OCI-LY7 (cell line): ENCODE measurements at regions not wholly inside any gene's neighbourhood (a gene's known extent, or its start where the extent isn't known, plus 50 kb on each side); places are given as distances from the start of the nearest gene placed in this dataset.

Experiments
- BruUV-seq: library from RNA; stranded (reverse); fragments of 400-500 nt; replicated peaks from 2 replicates; lab custom pipeline; 2021; lab: Mats Ljungman, UMichigan
- CTCF ChIA-PET: fragments of 300-600 bp; sonication (Branson Sonifier 250); formaldehyde crosslinking; loops from one replicate; lab custom pipeline; 2022; ENCODE audit warnings: antibody characterized with exemption; ENCODE audit not compliant: unreplicated experiment; lab: Charles Lee
- POLR2A ChIA-PET: fragments of 300-600 bp; sonication (Branson Sonifier 250); formaldehyde crosslinking; loops from one replicate; lab custom pipeline; 2022; ENCODE audit warnings: antibody characterized with exemption; lab: Charles Lee
- DNase-seq: peaks from one replicate; pipeline ENCODE4 v3.0.0-alpha.2; 2015; ENCODE audit warnings: low spot score
- H2AFZ ChIP-seq: fragments of 200-600 bp; sonication (generic), shearing (Covaris generic); 2 replicates; pipeline ENCODE4 v1.6.1; 2014; ENCODE audit warnings: mild to moderate bottlenecking, antibody characterized with exemption, low read length, moderate library complexity
- H3K27ac ChIP-seq: fragments of 200-600 bp; sonication (generic); 2 replicates; pipeline ENCODE4 v1.5.1; 2014; ENCODE audit warnings: mixed run types, low read depth, mild to moderate bottlenecking, moderate library complexity, low read length, inconsistent platforms; ENCODE audit not compliant: poor library complexity, severe bottlenecking
- H3K36me3 ChIP-seq: fragments of 200-600 bp; sonication (generic); 2 replicates; pipeline ENCODE4 v1.6.1; 2014; ENCODE audit warnings: mild to moderate bottlenecking, antibody characterized with exemption, low read length, moderate library complexity, mixed read lengths; ENCODE audit not compliant: insufficient read depth
- H3K4me1 ChIP-seq: fragments of 200-600 bp; sonication (generic); 2 replicates; pipeline ENCODE4 v1.5.1; 2014; ENCODE audit warnings: mild to moderate bottlenecking, low read length; ENCODE audit not compliant: insufficient read depth, poor library complexity, severe bottlenecking
- H3K4me2 ChIP-seq: fragments of 200-600 bp; sonication (generic); 2 replicates; pipeline ENCODE4 v1.6.1; 2014; ENCODE audit warnings: mild to moderate bottlenecking, low read length
- H3K4me3 ChIP-seq: fragments of 200-600 bp; sonication (generic); 2 replicates; pipeline ENCODE4 v1.5.1; 2014; ENCODE audit warnings: mild to moderate bottlenecking, low read depth, low read length; ENCODE audit not compliant: poor library complexity, severe bottlenecking
- H3K79me2 ChIP-seq: fragments of 200-600 bp; sonication (generic); 2 replicates; pipeline ENCODE4 v1.6.1; 2016; ENCODE audit warnings: low read depth, mild to moderate bottlenecking, low read length, moderate library complexity, mixed read lengths; ENCODE audit not compliant: insufficient read depth
- H3K9me2 ChIP-seq: fragments of 200-600 bp; sonication (generic); 2 replicates; pipeline ENCODE4 v1.6.1; 2016; ENCODE audit warnings: mild to moderate bottlenecking, low read length, mixed read lengths; ENCODE audit not compliant: insufficient read depth
- H3K9me3 ChIP-seq: fragments of 200-600 bp; sonication (generic); 2 replicates; pipeline ENCODE4 v1.6.1; 2014; ENCODE audit warnings: mild to moderate bottlenecking, mixed run types, low read length, mixed read lengths
- H4K20me1 ChIP-seq: fragments of 200-600 bp; sonication (generic); 2 replicates; pipeline ENCODE4 v1.6.1; 2014; ENCODE audit warnings: mild to moderate bottlenecking, antibody characterized with exemption, low read length, moderate library complexity, mixed read lengths; ENCODE audit not compliant: insufficient read depth
- EZH2phosphoT487 ChIP-seq: fragments of 200-600 bp; sonication (generic); IDR thresholded peaks from 2 replicates; pipeline ENCODE4 v1.6.1; 2018; ENCODE audit warnings: low read depth, borderline replicate concordance, mild to moderate bottlenecking, mixed run types, antibody characterized with exemption, low read length, moderate library complexity, mixed read lengths
- intact Hi-C: fragments of 100-400 bp; cut with micrococcal nuclease; formaldehyde crosslinking; loops from one replicate; pipeline ENCODE4 v1.10.0; 2022; ENCODE audit not compliant: unreplicated experiment
- TF ChIP-seq, protein P1 (sequence below): fragments of 200-600 bp; sonication (generic); conservative IDR thresholded peaks from 2 replicates; pipeline ENCODE4 v1.5.1; 2014; ENCODE audit warnings: mild to moderate bottlenecking, antibody characterized with exemption, low read length, moderate library complexity, mixed read lengths

DNA sequence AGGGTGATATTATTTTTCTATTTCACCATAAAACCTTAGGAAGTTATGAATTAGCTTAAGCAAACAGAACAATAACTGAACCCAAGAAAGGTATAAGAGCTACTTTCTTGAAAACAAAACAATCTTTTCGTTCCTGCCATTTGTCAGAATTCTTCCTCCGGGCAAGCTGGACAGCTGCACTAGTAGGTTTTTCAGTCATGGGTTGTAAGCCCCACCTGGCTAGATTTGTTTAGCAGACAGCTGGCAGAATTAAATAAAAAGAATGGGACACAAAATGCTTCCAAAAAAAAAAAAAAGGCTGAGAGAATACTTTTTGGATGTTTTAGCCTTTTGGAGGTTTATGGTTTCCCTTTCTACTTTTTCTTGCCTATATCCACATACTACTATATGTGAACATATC, 694.1 kb downstream of the ARHGAP15 start:
- Histone ChIP-seq H3K9me3 (no peaks in the 10 kb centered on the region), H3K4me1 (no peaks in the 10 kb centered on the region), H3K4me3 (no peak overlapping the region), H3K4me2 (no peak overlapping the region), H3K9me2 (no peaks in the 10 kb centered on the region), H2AFZ (no peak overlapping the region), H3K27ac (no peak overlapping the region), H3K36me3 (no peaks in the 10 kb centered on the region), H4K20me1 (no peaks in the 10 kb centered on the region), H3K79me2 (no peaks in the 10 kb centered on the region)
- ChIA-PET POLR2A (interaction anchor here (0.6 to 1.2 kb wide), 10 partner anchors 10 to 1321 kb away, joined by 3 to 8 read pairs (median 4); no protein-coding TSS in a partner anchor), CTCF (no interaction called here)
- no peak for DNase-seq
- BruUV-seq, result no TSS peak
- intact Hi-C loops, result no loop called here
- TF ChIP-seq EZH2phosphoT487, result no peak
- TF ChIP-seq, protein P1, sequence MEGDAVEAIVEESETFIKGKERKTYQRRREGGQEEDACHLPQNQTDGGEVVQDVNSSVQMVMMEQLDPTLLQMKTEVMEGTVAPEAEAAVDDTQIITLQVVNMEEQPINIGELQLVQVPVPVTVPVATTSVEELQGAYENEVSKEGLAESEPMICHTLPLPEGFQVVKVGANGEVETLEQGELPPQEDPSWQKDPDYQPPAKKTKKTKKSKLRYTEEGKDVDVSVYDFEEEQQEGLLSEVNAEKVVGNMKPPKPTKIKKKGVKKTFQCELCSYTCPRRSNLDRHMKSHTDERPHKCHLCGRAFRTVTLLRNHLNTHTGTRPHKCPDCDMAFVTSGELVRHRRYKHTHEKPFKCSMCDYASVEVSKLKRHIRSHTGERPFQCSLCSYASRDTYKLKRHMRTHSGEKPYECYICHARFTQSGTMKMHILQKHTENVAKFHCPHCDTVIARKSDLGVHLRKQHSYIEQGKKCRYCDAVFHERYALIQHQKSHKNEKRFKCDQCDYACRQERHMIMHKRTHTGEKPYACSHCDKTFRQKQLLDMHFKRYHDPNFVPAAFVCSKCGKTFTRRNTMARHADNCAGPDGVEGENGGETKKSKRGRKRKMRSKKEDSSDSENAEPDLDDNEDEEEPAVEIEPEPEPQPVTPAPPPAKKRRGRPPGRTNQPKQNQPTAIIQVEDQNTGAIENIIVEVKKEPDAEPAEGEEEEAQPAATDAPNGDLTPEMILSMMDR, result no peak

DNA sequence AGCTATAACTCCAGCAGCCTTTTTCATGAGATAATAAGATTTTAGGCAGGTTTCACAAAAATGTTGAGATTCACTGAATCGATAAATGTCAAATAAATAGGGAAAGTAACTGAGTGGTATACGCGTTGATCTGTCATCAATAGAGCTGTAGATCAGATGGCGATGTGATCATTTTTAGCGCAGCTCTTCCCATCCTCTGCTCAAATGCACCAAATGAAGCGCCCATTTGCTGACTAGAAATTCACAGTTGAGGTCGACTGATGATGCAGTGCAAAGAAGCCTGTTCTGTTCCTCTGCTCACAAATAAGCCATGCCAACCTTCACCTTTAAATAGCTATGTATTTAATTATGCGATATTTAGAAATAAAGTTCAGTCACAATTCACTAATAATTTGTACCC, 693.5 kb downstream of the ARHGAP15 start:
- no peak overlapping the region for H2AFZ ChIP-seq
- no peaks in the 10 kb centered on the region for H4K20me1 ChIP-seq
- H3K36me3 ChIP-seq, result no peaks in the 10 kb centered on the region
- no peak overlapping the region for H3K4me3 ChIP-seq
- TF ChIP-seq, protein P1, result no peak
- H3K9me2 ChIP-seq, result no peaks in the 10 kb centered on the region
- H3K4me2 ChIP-seq, result no peak overlapping the region
- intact Hi-C loops, result no loop called here
- no peaks in the 10 kb centered on the region for H3K9me3 ChIP-seq
- no peaks in the 10 kb centered on the region for H3K4me1 ChIP-seq
- no peak overlapping the region for H3K27ac ChIP-seq
- DNase-seq, result no peak
- ChIA-PET POLR2A (interaction anchor here (0.6 to 1.2 kb wide), 7 partner anchors 9 to 1322 kb away, joined by 3 to 5 read pairs (median 3); no protein-coding TSS in a partner anchor), CTCF (no interaction called here)
- no TSS peak for BruUV-seq
- H3K79me2 ChIP-seq, result no peaks in the 10 kb centered on the region

- H3K9me2 ChIP-seq, result no peaks in the 10 kb centered on the region
- no peaks in the 10 kb centered on the region for H3K79me2 ChIP-seq
- H3K4me2 ChIP-seq, result no peak overlapping the region
- no peaks in the 10 kb centered on the region for H3K36me3 ChIP-seq
- intact Hi-C loops, result no loop called here
- H3K27ac ChIP-seq, result no peak overlapping the region
- ChIA-PET POLR2A (interaction anchor here (0.9 kb wide), 1 partner anchor 154 kb away, joined by 3 read pairs; no protein-coding TSS in a partner anchor), CTCF (no interaction called here)
- no peaks in the 10 kb centered on the region for H3K4me1 ChIP-seq
- no peak overlapping the region for H3K4me3 ChIP-seq
- no peaks in the 10 kb centered on the region for H4K20me1 ChIP-seq
- TF ChIP-seq EZH2phosphoT487, result no peak
- TF ChIP-seq, protein P1, result no peak
- DNase-seq, result no peak
- H3K9me3 ChIP-seq, result no peaks in the 10 kb centered on the region
- no TSS peak for BruUV-seq
- no peak overlapping the region for H2AFZ ChIP-seq
Observed at GRCh38 chr2:143819764-143820163, 690.5 kb downstream of the ARHGAP15 start.
